ENCODE measurements at regions not wholly inside any gene's neighbourhood (a gene's known extent, or its start where the extent isn't known, plus 50 kb on each side); places are given as distances from the start of the nearest gene placed in this dataset.

DNA sequence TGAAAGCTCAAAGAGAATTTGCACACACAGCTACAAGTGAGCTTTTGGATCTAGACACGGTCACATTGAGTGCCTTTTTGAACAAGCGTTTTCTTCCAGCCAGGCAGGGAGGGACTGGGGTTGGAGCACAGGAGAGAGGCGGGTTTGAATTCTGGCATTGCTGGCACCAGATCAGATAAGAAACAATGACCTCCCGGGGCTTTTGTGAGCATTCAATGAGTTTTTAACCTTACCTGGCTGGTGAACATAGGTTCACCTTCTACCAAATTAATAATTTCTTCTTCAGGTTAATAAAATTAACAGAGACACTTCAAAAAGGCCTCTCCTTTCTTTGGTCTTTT lies 312.9 kb upstream of the MSX2 start:
- TF ChIP-seq, protein P1, sequence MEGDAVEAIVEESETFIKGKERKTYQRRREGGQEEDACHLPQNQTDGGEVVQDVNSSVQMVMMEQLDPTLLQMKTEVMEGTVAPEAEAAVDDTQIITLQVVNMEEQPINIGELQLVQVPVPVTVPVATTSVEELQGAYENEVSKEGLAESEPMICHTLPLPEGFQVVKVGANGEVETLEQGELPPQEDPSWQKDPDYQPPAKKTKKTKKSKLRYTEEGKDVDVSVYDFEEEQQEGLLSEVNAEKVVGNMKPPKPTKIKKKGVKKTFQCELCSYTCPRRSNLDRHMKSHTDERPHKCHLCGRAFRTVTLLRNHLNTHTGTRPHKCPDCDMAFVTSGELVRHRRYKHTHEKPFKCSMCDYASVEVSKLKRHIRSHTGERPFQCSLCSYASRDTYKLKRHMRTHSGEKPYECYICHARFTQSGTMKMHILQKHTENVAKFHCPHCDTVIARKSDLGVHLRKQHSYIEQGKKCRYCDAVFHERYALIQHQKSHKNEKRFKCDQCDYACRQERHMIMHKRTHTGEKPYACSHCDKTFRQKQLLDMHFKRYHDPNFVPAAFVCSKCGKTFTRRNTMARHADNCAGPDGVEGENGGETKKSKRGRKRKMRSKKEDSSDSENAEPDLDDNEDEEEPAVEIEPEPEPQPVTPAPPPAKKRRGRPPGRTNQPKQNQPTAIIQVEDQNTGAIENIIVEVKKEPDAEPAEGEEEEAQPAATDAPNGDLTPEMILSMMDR (IDR thresholded peaks at IDR 0.05; ENCODE audit: poor library complexity), result no peak
- no peak for TF ChIP-seq EZH2phosphoT487 (IDR thresholded peaks at IDR 0.05; ENCODE audit: low read depth, severe bottlenecking, unreplicated experiment)
